GM12872 (cell line): ENCODE measurements at regions not wholly inside any gene's neighbourhood (a gene's known extent, or its start where the extent isn't known, plus 50 kb on each side); places are given as distances from the start of the nearest gene placed in this dataset.

Experiments used
- CTCF ChIP-seq: IDR thresholded peaks from 3 replicates; pipeline ENCODE4 v1.5.1; 2011; ENCODE audit warnings: low read depth, mild to moderate bottlenecking, low read length, moderate library complexity; ENCODE audit not compliant: insufficient read depth

GRCh38 chr18:1018181-1018681 lies 113.6 kb downstream of the ADCYAP1 start:
- no peak for TF ChIP-seq CTCF

GRCh38 chr18:1019191-1019590 lies 114.5 kb downstream of the ADCYAP1 start:
- TF ChIP-seq CTCF = no peak

- TF ChIP-seq CTCF = no peak
These were observed 116.2 kb downstream of the ADCYAP1 start for GRCh38 chr18:1020731-1021344.

GRCh38 chr18:1026930-1027329 lies 122.3 kb downstream of the ADCYAP1 start:
- TF ChIP-seq CTCF = no peak

- TF ChIP-seq CTCF = no peak
These were observed 130.3 kb downstream of the ADCYAP1 start for GRCh38 chr18:1034971-1035370.

- TF ChIP-seq CTCF = no peak
These were observed 132.3 kb downstream of the ADCYAP1 start for GRCh38 chr18:1036926-1037325.

- TF ChIP-seq CTCF = no peak
These were observed 133.1 kb downstream of the ADCYAP1 start for GRCh38 chr18:1037776-1038175.
